Peyer's patch (tissue), 4 donors: ENCODE measurements at regions not wholly inside any gene's neighbourhood (a gene's known extent, or its start where the extent isn't known, plus 50 kb on each side); places are given as distances from the start of the nearest gene placed in this dataset.

ENCODE experiments used
- CTCF ChIP-seq, 6 experiments: fragments of 450-650 bp in 4 of 6; fragments of 200-600 bp in 2 of 6; sonication (generic) in 1 of 6; IDR thresholded peaks; one replicate each; pipeline ENCODE4 v1.5.1; 2017 to 2019; ENCODE audit warnings: antibody characterized with exemption in 6 of 6, mild to moderate bottlenecking in 3 of 6, moderate library complexity in 1 of 6
- POLR2A ChIP-seq, 2 donors: fragments of 450-650 bp; IDR thresholded peaks; one replicate each; pipeline ENCODE4 v1.5.1; 2017; ENCODE audit warnings: antibody characterized with exemption in 2 of 2, mild to moderate bottlenecking in 2 of 2, moderate library complexity in 2 of 2

- TF ChIP-seq CTCF (IDR thresholded peaks at IDR 0.05) (no peak), POLR2A (IDR thresholded peaks at IDR 0.05) (no peak)
Measured at GRCh38 chr6:14375930-14376329, 258.4 kb downstream of the CD83 start.
